HG03442 (cell line): ENCODE measurements at regions not wholly inside any gene's neighbourhood (a gene's known extent, or its start where the extent isn't known, plus 50 kb on each side); places are given as distances from the start of the nearest gene placed in this dataset.
"Not testable (repeated sequence)": the region's sequence is repeated elsewhere in the genome, so short reads cannot be mapped to it uniquely, and the experiment has no call there.

ENCODE experiments used
- ATAC-seq: cut with Tn5 transposase; IDR thresholded peaks from one replicate; pipeline ENCODE4 v1.9.1; 2021; ENCODE audit warnings: mild to moderate bottlenecking, moderate library complexity; ENCODE audit not compliant: unreplicated experiment

DNA sequence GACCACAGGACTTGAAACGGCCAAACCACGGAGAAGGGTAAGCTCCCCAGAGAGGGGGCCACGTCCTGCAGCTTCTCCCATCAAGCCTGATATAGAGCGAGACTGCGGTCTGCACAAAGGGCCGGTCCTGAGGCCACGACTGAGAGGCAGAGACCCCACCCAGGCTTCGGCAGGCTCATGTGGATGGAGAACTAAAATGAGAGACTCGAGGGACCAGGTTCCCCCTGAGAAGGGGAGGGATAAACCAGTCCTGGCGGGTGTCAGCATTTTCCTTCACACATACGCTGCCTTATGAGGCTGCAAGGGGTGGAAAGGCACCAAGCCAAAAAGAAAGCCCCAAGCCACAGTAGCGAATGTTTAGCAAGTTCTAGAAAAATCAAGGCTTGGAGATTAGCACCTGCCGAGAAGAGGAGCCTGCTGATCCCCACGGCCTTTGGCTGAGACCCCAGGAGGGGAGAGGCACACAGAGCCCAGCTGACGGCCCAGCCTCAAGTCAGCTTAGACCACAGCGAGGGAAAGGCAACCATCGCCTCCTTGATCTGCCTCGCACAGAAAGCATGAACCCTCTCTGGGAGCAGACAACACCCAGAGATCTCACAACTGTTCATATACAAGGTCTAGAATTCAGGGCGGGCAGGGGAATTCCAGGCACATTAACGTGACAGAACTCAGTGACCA is 92.6 kb upstream of the RNF32 start:
- ATAC-seq = no peak

GRCh38 chr7:156545979-156546378 is 94.6 kb upstream of the RNF32 start:
- no peak for ATAC-seq

DNA sequence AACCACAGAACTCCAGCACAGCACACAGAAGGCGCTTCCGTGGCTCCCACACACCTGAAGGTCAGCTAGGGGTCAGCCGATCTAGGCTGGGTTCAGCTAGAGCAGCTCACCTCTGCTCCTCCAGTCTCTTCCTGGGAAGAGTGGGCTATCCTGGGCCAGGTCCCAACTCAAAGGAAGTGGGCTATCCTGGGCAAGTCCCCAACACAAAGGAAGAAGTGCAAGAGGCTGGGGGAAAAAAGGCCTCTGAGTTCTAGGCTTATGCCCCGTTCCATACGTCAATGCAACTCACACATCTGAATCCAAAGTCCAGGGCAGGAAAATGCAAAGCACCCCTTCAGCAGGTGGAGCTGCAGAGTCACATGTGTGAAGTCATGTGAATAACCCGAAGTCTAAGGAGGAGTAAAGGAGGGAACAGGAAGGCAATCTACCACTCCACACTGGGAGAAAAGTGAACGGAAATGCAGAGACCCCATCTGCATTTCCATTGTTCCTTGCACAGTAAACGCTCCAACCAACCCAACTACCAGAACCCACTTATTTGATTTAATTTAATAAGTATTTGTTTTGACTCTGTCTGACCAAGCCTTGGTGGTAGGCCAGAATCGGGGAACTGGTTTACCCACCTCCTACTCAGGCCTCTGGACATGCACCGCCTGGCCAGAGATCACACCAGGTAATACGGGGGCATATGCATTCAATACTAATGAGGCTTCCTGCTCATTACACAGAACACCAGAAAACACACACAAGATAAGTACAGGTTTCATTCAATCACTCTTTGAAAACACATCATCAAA is 95.5 kb upstream of the RNF32 start:
- no peak for ATAC-seq

DNA sequence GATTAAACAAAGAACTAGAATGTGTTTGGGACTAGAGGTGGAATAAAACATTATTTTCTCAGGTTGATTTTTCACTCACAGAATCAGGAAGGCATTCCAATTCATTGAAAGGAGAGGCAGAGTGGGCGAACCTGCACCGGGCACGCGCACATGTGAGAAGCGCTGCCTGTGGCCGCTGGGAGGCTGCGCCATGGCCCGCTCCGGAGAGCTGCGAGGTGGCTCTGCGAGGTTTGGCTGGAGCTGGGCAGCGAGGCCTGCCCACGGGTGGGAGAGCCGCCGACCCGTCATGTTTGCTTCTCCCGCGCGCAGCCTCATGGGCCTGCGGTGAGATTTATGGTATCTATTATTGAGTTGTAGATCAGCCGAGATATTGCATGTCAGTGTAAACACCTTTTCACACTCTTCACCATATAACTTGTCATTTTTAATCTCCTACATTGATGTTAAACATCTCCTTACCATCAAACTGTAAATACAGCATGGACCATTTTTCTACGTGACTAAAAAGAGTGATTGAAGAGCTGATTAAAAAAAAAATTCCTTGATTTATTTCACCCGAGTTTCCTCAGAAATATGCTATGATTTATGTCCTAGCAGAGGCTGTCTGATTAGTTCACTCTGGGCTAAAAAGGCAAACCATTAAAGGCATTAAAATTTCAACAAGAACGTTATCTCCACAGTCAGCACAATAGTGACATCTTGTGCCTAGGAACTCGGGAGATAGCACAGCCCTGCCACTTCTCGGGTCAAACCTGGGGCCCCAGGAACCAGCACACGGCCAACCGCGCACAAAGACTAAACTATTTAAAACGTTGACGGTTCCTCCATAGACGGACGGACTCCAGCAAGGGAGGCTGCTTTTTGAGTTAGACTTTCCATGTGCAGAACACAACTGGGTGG is 96.6 kb upstream of the RNF32 start:
- ATAC-seq = no peak

DNA sequence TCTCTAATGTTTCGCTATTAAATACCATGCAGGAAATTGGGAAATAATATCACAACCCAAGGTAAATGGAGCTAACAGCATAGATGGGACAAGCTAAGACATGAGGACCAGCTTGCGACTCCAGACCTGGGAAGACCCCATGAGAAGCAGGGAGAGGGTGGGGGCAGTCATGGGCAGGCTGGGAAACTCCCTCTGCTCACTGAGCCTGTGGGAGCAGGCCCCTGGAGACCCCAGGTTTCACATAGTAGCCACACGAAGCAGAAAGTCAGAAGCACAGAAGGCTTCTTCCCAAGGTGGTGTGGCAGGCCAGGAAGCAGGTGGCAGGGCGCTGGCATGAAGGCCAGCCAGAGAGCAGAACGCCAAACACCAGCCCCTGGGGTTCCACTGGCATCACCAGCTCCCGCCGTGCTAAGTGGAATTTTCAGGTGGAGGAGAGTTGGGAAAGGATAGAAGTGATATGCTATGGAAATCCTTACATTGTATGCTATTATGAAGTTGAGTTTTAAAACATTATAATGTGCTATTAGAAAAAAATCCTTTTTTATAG is 99.9 kb upstream of the RNF32 start:
- ATAC-seq = no peak

DNA sequence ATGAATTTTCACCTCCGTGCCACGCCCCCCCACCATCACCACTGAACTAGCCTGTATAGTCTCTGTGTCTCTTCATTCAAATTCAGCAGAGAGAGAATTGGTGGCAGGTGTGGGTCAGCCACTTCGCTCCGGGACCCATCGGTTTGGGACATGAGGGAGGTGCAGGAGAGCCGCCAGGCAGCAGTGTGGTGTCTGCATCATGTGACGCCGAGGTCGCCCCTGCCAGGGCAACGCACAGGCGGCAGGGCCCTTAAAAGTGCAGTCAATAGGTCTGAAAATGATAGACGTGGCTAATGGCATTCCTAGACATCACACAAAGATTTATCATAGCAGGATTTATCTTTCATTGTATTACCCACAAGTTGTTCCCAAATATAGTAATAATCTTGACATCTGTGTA is 100.6 kb upstream of the RNF32 start:
- ATAC-seq = no peak

GRCh38 chr7:156537006-156537405 is 103.6 kb upstream of the RNF32 start:
- no peak for ATAC-seq

GRCh38 chr7:156534925-156535324 is 105.6 kb upstream of the RNF32 start:
- ATAC-seq = no peak

DNA sequence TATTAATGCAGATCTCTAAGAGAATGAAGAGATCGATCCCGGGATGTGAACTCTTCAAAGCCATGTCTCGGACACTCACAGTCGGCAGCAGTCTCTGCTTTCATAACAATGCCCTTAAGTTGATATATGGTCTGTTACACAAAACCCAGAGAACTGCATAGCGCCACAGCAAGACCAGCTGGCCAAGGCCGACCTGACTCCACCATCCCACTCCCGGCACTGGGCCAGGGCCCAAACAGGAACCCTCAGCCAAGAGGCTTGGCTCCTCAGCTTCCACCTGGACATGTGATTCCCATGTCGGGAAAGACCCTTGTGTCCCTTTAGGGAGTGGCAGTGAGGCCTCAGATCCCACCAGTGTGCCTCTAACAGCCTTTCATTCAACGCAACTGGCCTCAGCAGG is 106.6 kb upstream of the RNF32 start:
- ATAC-seq = no peak

- ATAC-seq = no peak
These were observed 107.2 kb upstream of the RNF32 start for GRCh38 chr7:156533420-156533819.

GRCh38 chr7:156532016-156532602 is 108.5 kb upstream of the RNF32 start:
- ATAC-seq = no peak

DNA sequence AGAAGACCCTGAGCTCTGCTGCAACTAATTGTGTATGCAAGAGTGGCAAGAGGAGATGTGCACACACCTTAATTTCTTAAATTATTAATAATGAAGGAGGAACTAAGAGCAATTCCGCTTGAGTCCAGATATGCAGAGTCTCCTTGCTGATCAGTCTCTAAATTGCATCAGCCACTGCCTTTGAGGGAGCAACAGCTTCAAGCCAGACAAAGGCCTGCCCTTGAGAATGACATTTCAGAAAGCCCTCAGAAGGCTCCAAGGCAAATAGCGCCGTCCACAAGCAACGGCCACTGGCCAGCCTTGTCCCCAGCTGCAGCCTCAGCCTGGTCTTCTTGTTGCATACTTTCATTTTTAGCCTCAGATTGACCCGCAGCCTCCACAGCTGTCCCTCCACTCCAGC is 110.6 kb upstream of the RNF32 start:
- no peak for ATAC-seq

DNA sequence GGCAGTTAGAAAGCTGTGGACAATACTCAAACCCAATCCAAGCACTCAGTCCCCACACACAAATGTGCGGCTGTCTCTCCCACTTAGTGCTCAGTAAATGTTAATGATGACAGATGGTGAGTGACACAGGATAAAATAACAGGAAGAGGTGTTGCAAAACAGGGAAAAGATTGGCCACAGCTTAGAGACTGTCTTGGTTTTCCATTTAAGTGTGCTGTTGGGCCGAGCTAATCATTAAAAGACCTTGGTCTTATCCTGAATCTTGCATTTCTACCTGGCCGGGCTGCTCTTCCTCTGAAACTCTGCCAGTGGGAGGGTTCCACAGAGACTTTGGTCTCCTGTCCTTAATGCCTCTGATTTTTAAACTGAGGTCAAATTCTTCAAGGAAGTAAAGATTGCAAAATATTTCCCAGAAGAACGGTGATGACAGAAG is 113.1 kb upstream of the RNF32 start:
- ATAC-seq = no peak

- ATAC-seq = no peak
These were observed 115.6 kb upstream of the RNF32 start for GRCh38 chr7:156524818-156525597.

- ATAC-seq = no peak
These were observed 117.0 kb upstream of the RNF32 start for GRCh38 chr7:156523447-156524048.

- no peak for ATAC-seq
These were observed 117.8 kb upstream of the RNF32 start for GRCh38 chr7:156522801-156523200.

DNA sequence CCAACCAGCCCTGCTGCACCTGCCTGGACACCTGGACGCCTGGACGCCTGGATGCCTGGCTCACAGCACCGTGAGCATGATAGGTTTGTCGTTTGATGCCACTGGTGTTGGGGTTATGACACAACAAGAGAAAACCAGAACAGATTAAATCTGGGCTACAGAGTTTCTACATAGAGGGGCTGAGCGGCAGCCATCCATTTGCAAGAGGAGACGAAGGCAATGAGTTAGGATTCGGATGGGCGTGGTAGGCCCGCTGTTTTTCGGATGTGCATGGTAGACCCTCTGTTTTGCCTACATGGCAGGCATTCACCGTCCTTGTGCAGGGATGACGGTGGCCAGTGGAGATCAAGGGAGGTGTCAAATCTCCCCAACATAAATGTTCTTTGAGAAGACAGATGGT is 121.5 kb upstream of the RNF32 start:
- no peak for ATAC-seq

- ATAC-seq = no peak
These were observed 122.1 kb upstream of the RNF32 start for GRCh38 chr7:156518466-156518865.

GRCh38 chr7:156517858-156518257 is 122.7 kb upstream of the RNF32 start:
- ATAC-seq = not testable (repeated sequence)
